Fibroblast of lung (primary cell): ENCODE measurements at regions not wholly inside any gene's neighbourhood (a gene's known extent, or its start where the extent isn't known, plus 50 kb on each side); places are given as distances from the start of the nearest gene placed in this dataset.

ENCODE experiments used
- DNase-seq, 2 donors: peaks; one replicate each; pipeline versions ENCODE4 v3.0.0 to v3.0.0-alpha.2; 2010; ENCODE audit warnings: low read depth in 2 of 2
- H2AFZ ChIP-seq: 2 replicates; pipeline ENCODE4 v1.5.1; 2012; ENCODE audit warnings: low read length, control low read depth, inconsistent platforms
- H3K27ac ChIP-seq: 2 replicates; pipeline ENCODE4 v1.5.1; 2011; ENCODE audit warnings: low read length, control low read depth; ENCODE audit not compliant: insufficient read depth
- H3K27me3 ChIP-seq: 2 replicates; pipeline ENCODE4 v1.5.1; 2011; ENCODE audit warnings: mild to moderate bottlenecking, low read length; ENCODE audit not compliant: control insufficient read depth, insufficient read depth
- H3K36me3 ChIP-seq: 2 replicates; pipeline ENCODE4 v1.5.1; 2011; ENCODE audit warnings: low read length; ENCODE audit not compliant: control insufficient read depth, insufficient read depth
- H3K4me1 ChIP-seq: 2 replicates; pipeline ENCODE4 v1.5.1; 2011; ENCODE audit warnings: low read length; ENCODE audit not compliant: control insufficient read depth, insufficient read depth; ENCODE audit errors: extremely low read depth
- H3K4me2 ChIP-seq: 2 replicates; pipeline ENCODE4 v1.5.1; 2011; ENCODE audit warnings: low read length, control low read depth; ENCODE audit not compliant: insufficient read depth; ENCODE audit errors: extremely low read depth
- H3K4me3 ChIP-seq, 4 experiments: fragments of 200-600 bp in 1 of 4; sonication (generic) in 1 of 4; replicated peaks in 1 of 4; 2 replicates each; pipeline ENCODE4 v1.5.1; 2011 to 2016; ENCODE audit warnings: low read length in 4 of 4, low read depth in 3 of 4, mild to moderate bottlenecking in 3 of 4, control low read depth in 2 of 4, inconsistent platforms in 1 of 4, mixed read lengths in 1 of 4; ENCODE audit not compliant: insufficient read depth in 1 of 4; ENCODE audit errors: control extremely low read depth in 1 of 4
- H3K79me2 ChIP-seq: 2 replicates; pipeline ENCODE4 v1.5.1; 2012; ENCODE audit warnings: mild to moderate bottlenecking, low read length, inconsistent platforms; ENCODE audit not compliant: control insufficient read depth, insufficient read depth
- H3K9ac ChIP-seq: 2 replicates; pipeline ENCODE4 v1.5.1; 2011; ENCODE audit warnings: mild to moderate bottlenecking, low read length, control low read depth; ENCODE audit not compliant: insufficient read depth
- H3K9me3 ChIP-seq: 2 replicates; pipeline ENCODE4 v1.5.1; 2012; ENCODE audit warnings: low read depth, low read length; ENCODE audit not compliant: control insufficient read depth, insufficient read depth
- H4K20me1 ChIP-seq: 2 replicates; pipeline ENCODE4 v1.5.1; 2011; ENCODE audit warnings: low read length; ENCODE audit not compliant: control insufficient read depth, insufficient read depth; ENCODE audit errors: extremely low read depth
- EZH2 ChIP-seq: IDR thresholded peaks from 2 replicates; pipeline ENCODE4 v1.5.1; 2012; ENCODE audit warnings: low read length, control low read depth, mild to moderate bottlenecking; ENCODE audit errors: missing control alignments
- TF ChIP-seq, protein P1 (sequence below), 2 donors: IDR thresholded peaks in 1 of 2; conservative IDR thresholded peaks in 1 of 2; 1 replicate in 1 of 2; 2 replicates in 1 of 2; pipeline ENCODE4 v1.5.1; 2011 to 2012; ENCODE audit warnings: low read length in 2 of 2, control low read depth in 1 of 2, inconsistent platforms in 1 of 2, low read depth in 1 of 2, mild to moderate bottlenecking in 1 of 2

DNA sequence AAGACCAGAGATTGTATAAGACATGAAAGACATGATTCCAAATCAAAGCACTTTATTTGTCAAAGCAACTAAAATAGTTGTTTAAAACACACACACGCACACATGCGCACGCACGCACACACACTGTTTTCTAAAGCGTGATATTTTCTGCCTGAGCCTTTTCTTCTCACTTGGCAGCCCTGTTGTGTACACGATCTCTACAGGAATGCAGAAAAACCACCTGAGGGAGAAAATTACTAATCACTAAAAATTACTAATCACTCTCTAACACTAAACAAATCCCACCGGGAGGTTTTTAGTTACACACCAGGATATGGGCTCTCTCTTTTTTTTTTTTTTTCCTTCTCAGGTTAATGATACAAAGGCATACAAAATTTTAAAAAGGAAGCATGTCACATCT, 160.1 kb upstream of the ATP11B start:
- TF ChIP-seq, protein P1, sequence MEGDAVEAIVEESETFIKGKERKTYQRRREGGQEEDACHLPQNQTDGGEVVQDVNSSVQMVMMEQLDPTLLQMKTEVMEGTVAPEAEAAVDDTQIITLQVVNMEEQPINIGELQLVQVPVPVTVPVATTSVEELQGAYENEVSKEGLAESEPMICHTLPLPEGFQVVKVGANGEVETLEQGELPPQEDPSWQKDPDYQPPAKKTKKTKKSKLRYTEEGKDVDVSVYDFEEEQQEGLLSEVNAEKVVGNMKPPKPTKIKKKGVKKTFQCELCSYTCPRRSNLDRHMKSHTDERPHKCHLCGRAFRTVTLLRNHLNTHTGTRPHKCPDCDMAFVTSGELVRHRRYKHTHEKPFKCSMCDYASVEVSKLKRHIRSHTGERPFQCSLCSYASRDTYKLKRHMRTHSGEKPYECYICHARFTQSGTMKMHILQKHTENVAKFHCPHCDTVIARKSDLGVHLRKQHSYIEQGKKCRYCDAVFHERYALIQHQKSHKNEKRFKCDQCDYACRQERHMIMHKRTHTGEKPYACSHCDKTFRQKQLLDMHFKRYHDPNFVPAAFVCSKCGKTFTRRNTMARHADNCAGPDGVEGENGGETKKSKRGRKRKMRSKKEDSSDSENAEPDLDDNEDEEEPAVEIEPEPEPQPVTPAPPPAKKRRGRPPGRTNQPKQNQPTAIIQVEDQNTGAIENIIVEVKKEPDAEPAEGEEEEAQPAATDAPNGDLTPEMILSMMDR (conservative IDR thresholded peaks at IDR 0.05 in 1 of 2, IDR thresholded peaks at IDR 0.05 in 1 of 2; ENCODE audit: low read depth in 1 of 2, low read length in 2 of 2), result no peak
- TF ChIP-seq EZH2, result no peak
- Histone ChIP-seq H3K4me2 (no peak overlapping the region), H4K20me1 (no peaks in the 10 kb centered on the region), H3K4me3 (no peak overlapping the region), H3K27me3 (no peaks in the 10 kb centered on the region), H3K27ac (no peak overlapping the region), H3K4me1 (no peaks in the 10 kb centered on the region), H3K79me2 (no peaks in the 10 kb centered on the region), H2AFZ (no peak overlapping the region), H3K36me3 (no peaks in the 10 kb centered on the region), H3K9ac (no peak overlapping the region), H3K9me3 (no peaks in the 10 kb centered on the region)
- no peak for DNase-seq

- H3K4me1 ChIP-seq, result no peaks in the 10 kb centered on the region
- no peaks in the 10 kb centered on the region for H3K27me3 ChIP-seq
- no peaks in the 10 kb centered on the region for H3K9me3 ChIP-seq
- H3K36me3 ChIP-seq, result no peaks in the 10 kb centered on the region
- H3K27ac ChIP-seq, result no peak overlapping the region
- no peak overlapping the region for H3K4me3 ChIP-seq
- no peaks in the 10 kb centered on the region for H3K79me2 ChIP-seq
- H4K20me1 ChIP-seq, result no peaks in the 10 kb centered on the region
- no peak overlapping the region for H3K9ac ChIP-seq
- peak in 1 of 2 donors; percentile 35 for DNase-seq
- TF ChIP-seq EZH2, result no peak
- TF ChIP-seq, protein P1 (conservative IDR thresholded peaks at IDR 0.05 in 1 of 2, IDR thresholded peaks at IDR 0.05 in 1 of 2; ENCODE audit: low read depth in 1 of 2, low read length in 2 of 2), result no peak
- H3K4me2 ChIP-seq, result no peak overlapping the region
- no peak overlapping the region for H2AFZ ChIP-seq
Observed at GRCh38 chr3:182636646-182637045, 156.7 kb upstream of the ATP11B start.

GRCh38 chr3:182637350-182638110, 155.8 kb upstream of the ATP11B start:
- H3K36me3 ChIP-seq, result no peaks in the 10 kb centered on the region
- no peak overlapping the region for H3K27ac ChIP-seq
- no peaks in the 10 kb centered on the region for H3K27me3 ChIP-seq
- no peaks in the 10 kb centered on the region for H4K20me1 ChIP-seq
- H3K79me2 ChIP-seq, result no peaks in the 10 kb centered on the region
- no peaks in the 10 kb centered on the region for H3K9me3 ChIP-seq
- H3K4me3 ChIP-seq, result no peak overlapping the region
- H3K9ac ChIP-seq, result no peak overlapping the region
- H3K4me1 ChIP-seq, result no peaks in the 10 kb centered on the region
- TF ChIP-seq EZH2, result no peak
- TF ChIP-seq, protein P1 (conservative IDR thresholded peaks at IDR 0.05 in 1 of 2, IDR thresholded peaks at IDR 0.05 in 1 of 2; ENCODE audit: low read depth in 1 of 2, low read length in 2 of 2), result no peak
- H2AFZ ChIP-seq, result no peak overlapping the region
- DNase-seq, result no peak
- no peak overlapping the region for H3K4me2 ChIP-seq
